HG02970 (cell line): ENCODE measurements at regions not wholly inside any gene's neighbourhood (a gene's known extent, or its start where the extent isn't known, plus 50 kb on each side); places are given as distances from the start of the nearest gene placed in this dataset.

Source experiments
- ATAC-seq: cut with Tn5 transposase; IDR thresholded peaks from one replicate; pipeline ENCODE4 v1.9.1; 2021; ENCODE audit warnings: mild to moderate bottlenecking, moderate library complexity, moderate number of reproducible peaks; ENCODE audit not compliant: unreplicated experiment, low FRiP score

GRCh38 chrX:5829469-5829868 is 399.2 kb downstream of the NLGN4X start:
- no peak for ATAC-seq

- ATAC-seq = no peak
Measured at GRCh38 chrX:5829060-5829459, 399.6 kb downstream of the NLGN4X start.

- no peak for ATAC-seq
Measured at GRCh38 chrX:5823903-5824302, 404.8 kb downstream of the NLGN4X start.

GRCh38 chrX:5810636-5811035 is 418.0 kb downstream of the NLGN4X start:
- ATAC-seq = no peak

- no peak for ATAC-seq
Measured at GRCh38 chrX:5807181-5807580, 421.5 kb downstream of the NLGN4X start.

- no peak for ATAC-seq
Measured at GRCh38 chrX:5802391-5802790, 426.3 kb downstream of the NLGN4X start.

- ATAC-seq = no peak
Measured at GRCh38 chrX:5791721-5792120, 436.9 kb downstream of the NLGN4X start.

GRCh38 chrX:5788910-5789309 is 439.8 kb downstream of the NLGN4X start:
- no peak for ATAC-seq

GRCh38 chrX:5780821-5781220 is 447.8 kb downstream of the NLGN4X start:
- no peak for ATAC-seq

- ATAC-seq = no peak
Measured at GRCh38 chrX:5775846-5776430, 452.7 kb downstream of the NLGN4X start.

- no peak for ATAC-seq
Measured at GRCh38 chrX:5774446-5774845, 454.2 kb downstream of the NLGN4X start.

GRCh38 chrX:5771441-5771840 is 457.2 kb downstream of the NLGN4X start:
- ATAC-seq = no peak

GRCh38 chrX:5756616-5757015 is 472.1 kb downstream of the NLGN4X start:
- no peak for ATAC-seq

GRCh38 chrX:5753291-5753690 is 475.4 kb downstream of the NLGN4X start:
- ATAC-seq = no peak

GRCh38 chrX:5752831-5753230 is 475.8 kb downstream of the NLGN4X start:
- no peak for ATAC-seq

GRCh38 chrX:5748586-5749150 is 480.0 kb downstream of the NLGN4X start:
- ATAC-seq = no peak

GRCh38 chrX:5746231-5746630 is 482.4 kb downstream of the NLGN4X start:
- no peak for ATAC-seq

GRCh38 chrX:5733501-5733900 is 495.2 kb downstream of the NLGN4X start:
- no peak for ATAC-seq

- ATAC-seq = no peak
Measured at GRCh38 chrX:5730556-5730955, 498.1 kb downstream of the NLGN4X start.

GRCh38 chrX:5726224-5726623 is 502.4 kb downstream of the NLGN4X start:
- ATAC-seq = no peak

GRCh38 chrX:5724123-5724522 is 504.5 kb downstream of the NLGN4X start:
- ATAC-seq = no peak

- no peak for ATAC-seq
Measured at GRCh38 chrX:5718651-5719050, 510.0 kb downstream of the NLGN4X start.

GRCh38 chrX:5716666-5717065 is 512.0 kb downstream of the NLGN4X start:
- no peak for ATAC-seq
